ENCODE measurements at regions not wholly inside any gene's neighbourhood (a gene's known extent, or its start where the extent isn't known, plus 50 kb on each side); places are given as distances from the start of the nearest gene placed in this dataset.

GRCh38 chr11:91104237-91104636, 881.4 kb upstream of the CHORDC1 start:
- TF ChIP-seq CTCF (IDR thresholded peaks at IDR 0.05; ENCODE audit: insufficient read depth, low read length) = no peak
- TF ChIP-seq POLR2AphosphoS5 (IDR thresholded peaks at IDR 0.05; ENCODE audit: low read depth) = no peak
- TF ChIP-seq REST (IDR thresholded peaks at IDR 0.05; ENCODE audit: insufficient replicate concordance, low read depth) = no peak
- TF ChIP-seq GABPA (IDR thresholded peaks at IDR 0.05; ENCODE audit: low read depth) = no peak
- no peak for TF ChIP-seq SPI1 (IDR thresholded peaks at IDR 0.05; ENCODE audit: borderline replicate concordance, low read depth)
